Osteoblast (primary cell): ENCODE measurements at regions not wholly inside any gene's neighbourhood (a gene's known extent, or its start where the extent isn't known, plus 50 kb on each side); places are given as distances from the start of the nearest gene placed in this dataset.
A peak's percentile ranks its signal among the peaks of the same experiment; 100 is the strongest.

Source experiments
- DNase-seq: peaks from one replicate; pipeline ENCODE4 v3.0.0; 2011; ENCODE audit warnings: low spot score, mixed read lengths; ENCODE audit not compliant: insufficient read length; ENCODE audit errors: missing footprints
- H2AFZ ChIP-seq: 2 replicates; pipeline ENCODE4 v1.6.0; 2011; ENCODE audit warnings: mild to moderate bottlenecking, low read length
- H3K27ac ChIP-seq: 2 replicates; pipeline ENCODE4 v1.5.1; 2011; ENCODE audit warnings: mild to moderate bottlenecking, low read depth, low read length, moderate library complexity
- H3K27me3 ChIP-seq: 2 replicates; pipeline ENCODE4 v1.6.0; 2012; ENCODE audit warnings: mild to moderate bottlenecking, control low read depth, inconsistent platforms, low read length, moderate library complexity; ENCODE audit not compliant: insufficient read depth
- H3K36me3 ChIP-seq: 2 replicates; pipeline ENCODE4 v1.5.1; 2011; ENCODE audit warnings: mild to moderate bottlenecking, low read length, control low read depth, moderate library complexity; ENCODE audit not compliant: insufficient read depth
- H3K4me1 ChIP-seq: 2 replicates; pipeline ENCODE4 v1.5.1; 2011; ENCODE audit warnings: mild to moderate bottlenecking, low read length, control low read depth, moderate library complexity; ENCODE audit not compliant: insufficient read depth
- H3K4me2 ChIP-seq: 2 replicates; pipeline ENCODE4 v1.6.0; 2011; ENCODE audit warnings: mild to moderate bottlenecking, low read length; ENCODE audit not compliant: insufficient read depth
- H3K4me3 ChIP-seq: fragments of 200-600 bp; sonication (generic); 3 replicates; pipeline ENCODE4 v1.5.1; 2012; ENCODE audit warnings: mild to moderate bottlenecking, low read length, inconsistent platforms; ENCODE audit not compliant: insufficient read depth
- H3K79me2 ChIP-seq: 2 replicates; pipeline ENCODE4 v1.6.0; 2012; ENCODE audit warnings: mild to moderate bottlenecking, low read length, control low read depth, inconsistent platforms; ENCODE audit not compliant: insufficient read depth
- H3K9me3 ChIP-seq: 2 replicates; pipeline ENCODE4 v1.5.1; 2011; ENCODE audit warnings: low read depth, low read length, control low read depth
- H4K20me1 ChIP-seq: 2 replicates; pipeline ENCODE4 v1.6.0; 2012; ENCODE audit warnings: mild to moderate bottlenecking, low read length, control low read depth; ENCODE audit not compliant: insufficient read depth
- TF ChIP-seq, protein P1 (sequence below): IDR thresholded peaks from 2 replicates; pipeline ENCODE4 v1.5.1; 2011; ENCODE audit warnings: mild to moderate bottlenecking, low read depth, low read length, moderate library complexity; ENCODE audit errors: extremely low read depth

DNA sequence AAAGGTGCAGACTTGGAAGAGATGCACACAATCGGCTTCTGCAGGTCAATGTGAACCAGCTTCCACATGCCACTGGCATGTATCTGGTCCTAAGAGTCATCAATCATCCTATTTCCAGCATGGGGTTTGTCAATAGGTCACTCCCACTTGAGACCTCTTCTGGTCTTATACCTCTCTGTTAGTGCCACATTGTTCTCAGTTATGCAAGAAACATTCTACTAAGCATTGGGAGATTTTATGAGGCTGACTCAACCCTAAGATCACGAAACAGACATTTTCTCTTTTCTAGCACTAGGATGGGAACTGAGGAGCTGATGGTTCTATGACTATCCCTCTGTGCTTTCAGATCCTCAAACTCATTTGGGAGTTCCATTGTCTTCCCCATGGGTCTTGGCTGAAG is 581.5 kb upstream of the KLF12 start:
- Histone ChIP-seq H3K79me2 (no peaks in the 10 kb centered on the region), H3K4me3 (no peak overlapping the region), H3K4me2 (no peak overlapping the region), H3K36me3 (no peaks in the 10 kb centered on the region), H3K9me3 (no peaks in the 10 kb centered on the region), H2AFZ (peak overlapping the region; percentile 77), H4K20me1 (no peaks in the 10 kb centered on the region), H3K4me1 (peaks cover 6% of the 10 kb centered on the region), H3K27ac (no peak overlapping the region), H3K27me3 (no peaks in the 10 kb centered on the region)
- DNase-seq: peak; percentile 42
- TF ChIP-seq, protein P1, sequence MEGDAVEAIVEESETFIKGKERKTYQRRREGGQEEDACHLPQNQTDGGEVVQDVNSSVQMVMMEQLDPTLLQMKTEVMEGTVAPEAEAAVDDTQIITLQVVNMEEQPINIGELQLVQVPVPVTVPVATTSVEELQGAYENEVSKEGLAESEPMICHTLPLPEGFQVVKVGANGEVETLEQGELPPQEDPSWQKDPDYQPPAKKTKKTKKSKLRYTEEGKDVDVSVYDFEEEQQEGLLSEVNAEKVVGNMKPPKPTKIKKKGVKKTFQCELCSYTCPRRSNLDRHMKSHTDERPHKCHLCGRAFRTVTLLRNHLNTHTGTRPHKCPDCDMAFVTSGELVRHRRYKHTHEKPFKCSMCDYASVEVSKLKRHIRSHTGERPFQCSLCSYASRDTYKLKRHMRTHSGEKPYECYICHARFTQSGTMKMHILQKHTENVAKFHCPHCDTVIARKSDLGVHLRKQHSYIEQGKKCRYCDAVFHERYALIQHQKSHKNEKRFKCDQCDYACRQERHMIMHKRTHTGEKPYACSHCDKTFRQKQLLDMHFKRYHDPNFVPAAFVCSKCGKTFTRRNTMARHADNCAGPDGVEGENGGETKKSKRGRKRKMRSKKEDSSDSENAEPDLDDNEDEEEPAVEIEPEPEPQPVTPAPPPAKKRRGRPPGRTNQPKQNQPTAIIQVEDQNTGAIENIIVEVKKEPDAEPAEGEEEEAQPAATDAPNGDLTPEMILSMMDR: no peak

DNA sequence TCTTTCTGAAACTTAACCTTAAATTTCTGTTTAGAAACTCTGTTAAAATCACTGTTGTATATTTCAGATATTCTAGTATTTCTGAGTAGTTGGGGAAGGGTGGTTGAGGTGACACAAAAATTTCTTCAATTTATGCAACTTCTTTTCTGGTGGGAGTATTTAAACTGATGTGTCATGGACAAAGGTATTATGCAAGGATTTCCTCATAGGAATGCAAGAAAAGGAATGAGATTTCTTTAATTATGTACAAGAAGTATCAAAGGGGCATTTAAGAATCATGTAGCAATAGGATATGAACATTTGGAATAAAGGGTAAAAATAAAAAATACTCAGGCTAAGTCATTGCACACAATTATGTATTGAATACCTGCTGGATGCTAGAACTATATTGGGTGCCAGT is 575.8 kb upstream of the KLF12 start:
- Histone ChIP-seq H3K4me3 (no peak overlapping the region), H3K4me2 (no peak overlapping the region), H3K9me3 (no peaks in the 10 kb centered on the region), H3K36me3 (no peaks in the 10 kb centered on the region), H3K27me3 (no peaks in the 10 kb centered on the region), H2AFZ (no peak overlapping the region), H3K79me2 (no peaks in the 10 kb centered on the region), H3K4me1 (peaks cover 3% of the 10 kb centered on the region), H4K20me1 (no peaks in the 10 kb centered on the region), H3K27ac (no peak overlapping the region)
- TF ChIP-seq, protein P1: no peak
- no peak for DNase-seq

DNA sequence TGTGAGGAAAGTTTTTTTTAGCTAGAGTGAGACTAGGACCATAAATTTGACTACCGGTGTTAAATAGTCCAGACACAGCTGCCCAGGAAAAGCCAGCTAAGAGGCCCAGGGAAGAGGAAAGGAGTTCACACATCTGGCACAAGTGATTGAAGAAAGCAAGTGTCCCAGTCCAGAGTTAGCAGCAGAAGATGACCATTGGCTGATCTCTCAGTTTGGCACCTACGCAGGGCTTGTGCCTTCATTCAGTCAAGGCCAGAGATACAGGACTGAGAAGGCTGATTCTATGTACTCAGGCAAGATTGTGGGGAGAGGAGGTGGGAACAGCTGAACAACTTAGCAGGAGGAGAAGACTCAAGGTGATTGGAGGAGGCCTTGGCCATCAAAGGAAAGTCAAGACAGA is 575.0 kb upstream of the KLF12 start:
- TF ChIP-seq, protein P1: no peak
- Histone ChIP-seq H3K27me3 (no peaks in the 10 kb centered on the region), H3K79me2 (no peaks in the 10 kb centered on the region), H3K36me3 (no peaks in the 10 kb centered on the region), H2AFZ (no peak overlapping the region), H3K4me1 (peaks cover 3% of the 10 kb centered on the region), H3K4me2 (no peak overlapping the region), H3K9me3 (no peaks in the 10 kb centered on the region), H3K4me3 (no peak overlapping the region), H4K20me1 (no peaks in the 10 kb centered on the region), H3K27ac (no peak overlapping the region)
- no peak for DNase-seq

DNA sequence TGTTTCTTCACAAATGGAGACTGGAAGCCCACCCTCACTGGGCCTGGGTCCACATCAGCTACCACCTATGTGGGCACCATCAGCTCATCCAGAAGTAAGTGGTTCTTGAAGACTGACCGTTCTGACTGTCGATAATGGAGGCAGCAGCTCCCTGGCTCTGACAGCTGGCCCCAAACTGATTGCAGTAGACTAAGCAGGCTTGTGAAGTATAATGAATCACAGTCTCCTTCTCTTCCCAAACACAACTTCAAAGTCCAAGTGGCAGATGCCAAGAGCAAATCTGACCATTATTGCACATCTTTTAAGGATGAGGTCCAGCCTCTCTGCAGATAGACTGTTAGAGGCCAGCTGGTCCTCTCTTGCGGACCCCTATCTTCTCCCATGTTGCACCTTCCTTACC is 574.4 kb upstream of the KLF12 start:
- no peak overlapping the region for H3K4me2 ChIP-seq
- TF ChIP-seq, protein P1: no peak
- no peak overlapping the region for H3K27ac ChIP-seq
- H3K36me3 ChIP-seq: no peaks in the 10 kb centered on the region
- H3K79me2 ChIP-seq: no peaks in the 10 kb centered on the region
- no peak for DNase-seq
- no peaks in the 10 kb centered on the region for H4K20me1 ChIP-seq
- H3K4me1 ChIP-seq: peaks cover 3% of the 10 kb centered on the region
- no peak overlapping the region for H2AFZ ChIP-seq
- no peaks in the 10 kb centered on the region for H3K9me3 ChIP-seq
- no peaks in the 10 kb centered on the region for H3K27me3 ChIP-seq
- H3K4me3 ChIP-seq: no peak overlapping the region
